Hepatocyte (in vitro differentiated cells): ENCODE measurements at regions not wholly inside any gene's neighbourhood (a gene's known extent, or its start where the extent isn't known, plus 50 kb on each side); places are given as distances from the start of the nearest gene placed in this dataset.

Source experiments
- EZH2 ChIP-seq: fragments of 200-600 bp; sonication (generic); IDR thresholded peaks from 2 replicates; pipeline ENCODE4 v1.6.1; 2016; ENCODE audit warnings: antibody characterized with exemption, mild to moderate bottlenecking, borderline replicate concordance
- TF ChIP-seq, protein P1 (sequence below): fragments of 200-600 bp; sonication (generic); IDR thresholded peaks from 2 replicates; pipeline ENCODE4 v1.5.1; 2016; ENCODE audit warnings: antibody characterized with exemption, mild to moderate bottlenecking; ENCODE audit not compliant: poor library complexity

DNA sequence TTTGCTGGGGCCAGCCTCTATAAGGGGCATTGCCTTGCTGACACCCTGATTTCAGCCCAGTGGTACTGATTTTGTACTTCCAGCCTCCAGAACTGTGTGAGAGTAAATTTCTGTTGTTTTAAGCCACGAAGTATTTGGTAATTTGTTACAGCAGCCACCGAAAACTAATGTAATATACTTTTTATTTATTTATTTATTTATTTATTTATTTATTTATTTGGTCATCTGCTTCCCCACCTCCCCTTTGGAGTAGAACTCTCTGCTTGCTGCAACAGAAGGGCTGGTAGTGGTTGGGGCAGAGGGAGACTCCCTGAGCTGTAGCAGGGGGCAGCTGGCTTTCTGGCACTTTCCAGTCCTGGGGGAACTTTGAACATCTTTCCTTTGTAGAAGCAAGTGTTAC lies 128.4 kb upstream of the RAG2 start:
- TF ChIP-seq, protein P1, sequence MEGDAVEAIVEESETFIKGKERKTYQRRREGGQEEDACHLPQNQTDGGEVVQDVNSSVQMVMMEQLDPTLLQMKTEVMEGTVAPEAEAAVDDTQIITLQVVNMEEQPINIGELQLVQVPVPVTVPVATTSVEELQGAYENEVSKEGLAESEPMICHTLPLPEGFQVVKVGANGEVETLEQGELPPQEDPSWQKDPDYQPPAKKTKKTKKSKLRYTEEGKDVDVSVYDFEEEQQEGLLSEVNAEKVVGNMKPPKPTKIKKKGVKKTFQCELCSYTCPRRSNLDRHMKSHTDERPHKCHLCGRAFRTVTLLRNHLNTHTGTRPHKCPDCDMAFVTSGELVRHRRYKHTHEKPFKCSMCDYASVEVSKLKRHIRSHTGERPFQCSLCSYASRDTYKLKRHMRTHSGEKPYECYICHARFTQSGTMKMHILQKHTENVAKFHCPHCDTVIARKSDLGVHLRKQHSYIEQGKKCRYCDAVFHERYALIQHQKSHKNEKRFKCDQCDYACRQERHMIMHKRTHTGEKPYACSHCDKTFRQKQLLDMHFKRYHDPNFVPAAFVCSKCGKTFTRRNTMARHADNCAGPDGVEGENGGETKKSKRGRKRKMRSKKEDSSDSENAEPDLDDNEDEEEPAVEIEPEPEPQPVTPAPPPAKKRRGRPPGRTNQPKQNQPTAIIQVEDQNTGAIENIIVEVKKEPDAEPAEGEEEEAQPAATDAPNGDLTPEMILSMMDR = no peak
- TF ChIP-seq EZH2 = no peak
